ENCODE measurements at regions not wholly inside any gene's neighbourhood (a gene's known extent, or its start where the extent isn't known, plus 50 kb on each side); places are given as distances from the start of the nearest gene placed in this dataset.

DNA sequence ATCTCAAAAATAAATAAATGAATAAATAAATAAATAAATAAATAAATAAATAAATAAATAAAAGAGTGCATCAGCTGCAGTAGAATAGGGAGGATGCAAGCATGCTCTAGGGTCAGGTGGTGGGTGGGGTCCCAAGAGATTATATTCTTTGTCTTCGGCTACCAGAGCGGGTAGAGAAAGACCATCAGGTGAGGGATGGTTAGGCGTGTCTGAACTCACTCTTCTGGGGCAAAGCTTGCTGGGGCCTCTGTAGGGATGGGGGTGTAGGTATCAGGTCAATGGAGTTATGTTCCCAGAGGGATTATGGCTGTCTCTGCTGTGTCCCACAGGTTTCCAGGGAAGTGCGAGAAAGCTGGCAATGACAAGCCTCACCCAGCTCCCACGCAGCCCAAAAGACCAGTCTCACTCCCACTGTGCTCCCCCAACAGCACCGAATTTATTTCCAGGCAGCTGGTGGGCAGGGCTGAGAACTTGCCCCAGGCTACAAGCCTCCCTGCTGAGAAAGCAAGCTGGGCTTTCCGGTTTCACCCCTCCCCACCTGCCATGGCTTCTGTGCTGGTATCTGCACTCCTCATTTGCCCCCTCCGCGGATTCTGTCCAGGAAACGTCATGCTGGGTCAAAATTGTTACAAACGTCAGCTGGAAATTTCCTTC lies 180.8 kb downstream of the LURAP1L start:
- Histone ChIP-seq H3K4me1 (no peaks in the 10 kb centered on the region), H3K4me3 (no peak overlapping the region), H3K9ac (ENCODE audit: low read depth in 2 of 2, low read length in 2 of 2) (no peak overlapping the region), H3K9me3 (no peaks in the 10 kb centered on the region), H3K27ac (no peak overlapping the region), H3K36me3 (no peaks in the 10 kb centered on the region), H3K27me3 (no peaks in the 10 kb centered on the region)
- intact Hi-C loops (cut with DNase I), result no loop called here
- TF ChIP-seq, protein P1, sequence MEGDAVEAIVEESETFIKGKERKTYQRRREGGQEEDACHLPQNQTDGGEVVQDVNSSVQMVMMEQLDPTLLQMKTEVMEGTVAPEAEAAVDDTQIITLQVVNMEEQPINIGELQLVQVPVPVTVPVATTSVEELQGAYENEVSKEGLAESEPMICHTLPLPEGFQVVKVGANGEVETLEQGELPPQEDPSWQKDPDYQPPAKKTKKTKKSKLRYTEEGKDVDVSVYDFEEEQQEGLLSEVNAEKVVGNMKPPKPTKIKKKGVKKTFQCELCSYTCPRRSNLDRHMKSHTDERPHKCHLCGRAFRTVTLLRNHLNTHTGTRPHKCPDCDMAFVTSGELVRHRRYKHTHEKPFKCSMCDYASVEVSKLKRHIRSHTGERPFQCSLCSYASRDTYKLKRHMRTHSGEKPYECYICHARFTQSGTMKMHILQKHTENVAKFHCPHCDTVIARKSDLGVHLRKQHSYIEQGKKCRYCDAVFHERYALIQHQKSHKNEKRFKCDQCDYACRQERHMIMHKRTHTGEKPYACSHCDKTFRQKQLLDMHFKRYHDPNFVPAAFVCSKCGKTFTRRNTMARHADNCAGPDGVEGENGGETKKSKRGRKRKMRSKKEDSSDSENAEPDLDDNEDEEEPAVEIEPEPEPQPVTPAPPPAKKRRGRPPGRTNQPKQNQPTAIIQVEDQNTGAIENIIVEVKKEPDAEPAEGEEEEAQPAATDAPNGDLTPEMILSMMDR (IDR thresholded peaks at IDR 0.05), result no peak
- DNase-seq, result no peak

DNA sequence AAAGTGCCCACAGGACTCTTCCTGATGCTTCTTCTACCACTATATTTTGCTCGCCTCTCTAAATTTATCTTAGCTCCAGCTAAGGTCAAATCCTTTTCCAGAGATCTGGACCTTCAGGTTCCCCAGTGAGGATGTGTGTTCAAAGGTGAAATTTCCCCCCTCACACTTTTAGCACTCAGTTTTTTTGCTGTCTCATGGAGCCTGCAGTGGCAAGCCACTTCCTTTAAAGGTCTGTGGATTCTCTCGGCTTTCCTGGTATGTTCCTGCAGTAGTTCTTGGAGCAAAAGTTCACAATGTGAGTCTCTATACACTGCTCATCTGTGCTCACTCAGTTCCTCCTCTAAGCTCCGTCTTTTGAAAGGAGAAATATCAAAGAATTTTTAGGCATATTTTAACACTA lies 181.4 kb downstream of the LURAP1L start:
- TF ChIP-seq, protein P1 (IDR thresholded peaks at IDR 0.05), result no peak
- Histone ChIP-seq H3K4me1 (no peaks in the 10 kb centered on the region), H3K36me3 (no peaks in the 10 kb centered on the region), H3K27ac (no peak overlapping the region), H3K9ac (ENCODE audit: low read depth in 2 of 2, low read length in 2 of 2) (no peak overlapping the region), H3K4me3 (no peak overlapping the region), H3K9me3 (no peaks in the 10 kb centered on the region), H3K27me3 (no peaks in the 10 kb centered on the region)
- intact Hi-C loops (cut with DNase I), result no loop called here
- no peak for DNase-seq

DNA sequence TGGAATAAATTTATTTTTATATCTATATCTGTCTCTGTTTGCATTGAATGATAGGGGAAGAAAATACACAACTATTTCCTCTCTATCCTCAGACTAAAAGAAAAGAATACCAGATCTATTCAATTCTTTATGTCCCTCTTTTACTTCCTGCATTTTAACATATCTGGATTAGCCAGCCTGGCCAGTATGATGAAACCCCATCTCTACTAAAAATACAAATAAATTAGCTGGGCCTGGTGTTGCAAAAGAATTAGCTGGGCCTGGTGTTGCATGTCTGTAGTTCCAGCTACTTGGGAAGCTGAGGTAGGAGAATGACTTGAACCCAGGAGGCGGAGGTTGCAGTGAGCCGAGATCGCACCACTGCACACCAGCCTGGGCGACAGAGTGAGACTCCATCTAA lies 182.0 kb downstream of the LURAP1L start:
- Histone ChIP-seq H3K4me3 (no peak overlapping the region), H3K27ac (no peak overlapping the region), H3K27me3 (no peaks in the 10 kb centered on the region), H3K9ac (ENCODE audit: low read depth in 2 of 2, low read length in 2 of 2) (no peak overlapping the region), H3K4me1 (no peaks in the 10 kb centered on the region), H3K9me3 (no peaks in the 10 kb centered on the region), H3K36me3 (no peaks in the 10 kb centered on the region)
- TF ChIP-seq, protein P1 (IDR thresholded peaks at IDR 0.05), result no peak
- DNase-seq, result no peak
- intact Hi-C loops (cut with DNase I), result no loop called here

DNA sequence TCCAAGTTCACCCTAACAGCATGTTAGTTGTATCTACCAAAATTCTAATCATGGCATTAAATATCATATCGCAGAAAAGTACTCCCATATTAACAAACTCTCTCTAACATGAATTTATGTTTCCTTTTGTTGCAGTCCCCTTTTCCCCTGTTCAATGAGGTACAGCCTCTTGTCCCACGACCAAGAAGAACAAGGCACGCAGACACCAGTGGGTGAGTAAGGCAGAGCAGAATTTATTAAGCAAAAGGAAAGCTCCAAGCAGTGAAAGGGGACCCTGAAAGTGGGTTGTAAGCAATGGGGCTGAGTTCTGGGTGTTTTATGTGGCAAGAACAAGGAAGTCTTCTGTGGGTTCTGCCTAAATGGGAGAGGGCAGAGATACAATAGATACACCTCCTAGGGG lies 183.5 kb downstream of the LURAP1L start:
- intact Hi-C loops (cut with DNase I), result no loop called here
- Histone ChIP-seq H3K4me3 (no peak overlapping the region), H3K9ac (ENCODE audit: low read depth in 2 of 2, low read length in 2 of 2) (no peak overlapping the region), H3K9me3 (no peaks in the 10 kb centered on the region), H3K36me3 (no peaks in the 10 kb centered on the region), H3K4me1 (no peaks in the 10 kb centered on the region), H3K27ac (no peak overlapping the region), H3K27me3 (no peaks in the 10 kb centered on the region)
- TF ChIP-seq, protein P1 (IDR thresholded peaks at IDR 0.05), result no peak
- no peak for DNase-seq

DNA sequence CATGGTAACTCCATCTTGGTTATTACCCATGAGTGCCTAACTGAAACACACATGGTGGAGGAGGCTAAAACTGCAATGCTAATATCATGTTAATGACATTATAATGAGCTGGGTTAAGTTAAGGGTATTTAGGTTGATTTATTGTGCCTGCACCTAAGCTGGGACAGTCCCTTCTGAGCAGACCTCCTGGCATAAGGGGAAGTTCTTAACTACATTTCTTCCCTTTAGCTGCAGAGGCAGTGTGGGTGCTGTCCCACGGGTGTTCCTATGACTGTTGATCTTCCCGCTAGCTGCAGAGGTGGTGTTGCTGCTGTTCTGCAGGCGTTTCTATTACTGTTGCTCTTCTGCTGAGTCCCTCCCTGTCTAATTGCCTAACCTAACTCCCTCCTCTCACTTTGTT lies 183.9 kb downstream of the LURAP1L start:
- no peaks in the 10 kb centered on the region for H3K27me3 ChIP-seq
- intact Hi-C loops (cut with DNase I), result no loop called here
- H3K9ac ChIP-seq (ENCODE audit: low read depth in 2 of 2, low read length in 2 of 2), result no peak overlapping the region
- no peaks in the 10 kb centered on the region for H3K9me3 ChIP-seq
- TF ChIP-seq, protein P1 (IDR thresholded peaks at IDR 0.05), result no peak
- H3K4me3 ChIP-seq, result no peak overlapping the region
- DNase-seq, result no peak
- H3K4me1 ChIP-seq, result no peaks in the 10 kb centered on the region
- no peaks in the 10 kb centered on the region for H3K36me3 ChIP-seq
- no peak overlapping the region for H3K27ac ChIP-seq

Data from colonic mucosa (tissue), 4 donors.